GM18951 (cell line): ENCODE measurements at regions not wholly inside any gene's neighbourhood (a gene's known extent, or its start where the extent isn't known, plus 50 kb on each side); places are given as distances from the start of the nearest gene placed in this dataset.

ENCODE experiments used
- POLR2A ChIP-seq: IDR thresholded peaks from 4 replicates; pipeline ENCODE4 v1.6.1; 2011; ENCODE audit warnings: mild to moderate bottlenecking; ENCODE audit not compliant: insufficient read length, insufficient read depth; ENCODE audit errors: extremely low read depth
- in situ Hi-C: fragments of 300-500 bp; cut with MboI; formaldehyde crosslinking; loops from one replicate; pipeline ENCODE4 v1.12.0; 2022; ENCODE audit warnings: low sequenced_read_pairs, mixed read lengths, inconsistent platforms; ENCODE audit not compliant: unreplicated experiment

DNA sequence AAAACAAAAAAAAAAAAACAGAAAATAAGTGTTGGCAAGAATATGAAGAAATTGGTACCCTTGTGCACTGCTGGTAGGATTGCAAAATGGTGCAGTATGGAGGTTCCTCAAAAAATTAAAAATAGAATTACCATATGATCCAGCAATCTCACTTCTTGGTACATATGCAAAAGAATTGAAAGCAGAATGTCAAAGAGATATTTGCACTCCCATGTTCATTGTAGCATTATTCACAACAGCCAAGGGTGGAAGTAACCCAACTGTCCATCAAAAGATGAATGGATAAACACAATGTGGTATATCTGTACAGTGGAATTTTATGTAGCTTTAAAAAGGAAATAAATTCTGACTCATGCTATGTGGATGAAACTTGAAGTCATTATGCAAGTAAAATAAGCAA is 72.8 kb upstream of the POU3F3 start:
- in situ Hi-C loops, result no loop called here
- no peak for TF ChIP-seq POLR2A

DNA sequence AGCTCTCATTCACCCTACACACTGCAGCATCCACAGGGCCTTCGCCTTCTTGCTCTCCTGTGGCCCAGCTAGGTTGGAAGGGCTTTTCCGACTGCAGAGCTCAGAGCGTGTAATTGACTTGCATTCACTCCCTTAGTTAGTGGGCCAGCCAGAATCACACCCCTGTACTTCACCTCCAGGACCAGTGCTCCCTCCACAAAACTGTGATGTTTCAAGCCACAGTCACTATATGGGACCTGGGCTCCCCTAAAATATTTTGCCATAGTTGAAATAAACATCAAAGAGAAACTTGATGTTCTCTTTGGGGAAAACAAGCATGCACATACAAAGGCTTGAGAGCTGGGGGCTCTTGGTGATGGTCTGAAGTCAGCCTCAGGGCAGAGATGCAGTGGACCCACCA is 69.7 kb upstream of the POU3F3 start:
- TF ChIP-seq POLR2A, result no peak
- in situ Hi-C loops, result no loop called here

DNA sequence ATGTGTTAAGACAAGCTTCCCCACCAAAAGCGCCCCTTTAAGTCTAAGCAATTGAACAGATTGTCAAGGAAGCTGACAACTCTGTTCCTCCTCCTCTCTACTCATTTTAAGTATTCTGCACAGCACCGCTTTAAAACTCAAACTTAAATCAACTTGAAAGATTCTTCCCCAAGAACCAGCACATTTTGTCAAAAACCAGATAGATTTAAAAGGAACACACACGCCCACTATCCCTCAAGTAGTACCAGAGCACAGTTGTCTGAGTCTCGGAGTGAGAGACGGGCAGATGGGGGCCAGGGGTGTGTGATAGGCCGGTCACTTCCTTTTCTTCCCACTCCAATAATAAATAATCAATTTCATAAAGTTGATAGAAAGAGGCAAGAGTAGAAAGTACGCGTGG is 67.7 kb upstream of the POU3F3 start:
- in situ Hi-C loops, result no loop called here
- TF ChIP-seq POLR2A, result no peak

DNA sequence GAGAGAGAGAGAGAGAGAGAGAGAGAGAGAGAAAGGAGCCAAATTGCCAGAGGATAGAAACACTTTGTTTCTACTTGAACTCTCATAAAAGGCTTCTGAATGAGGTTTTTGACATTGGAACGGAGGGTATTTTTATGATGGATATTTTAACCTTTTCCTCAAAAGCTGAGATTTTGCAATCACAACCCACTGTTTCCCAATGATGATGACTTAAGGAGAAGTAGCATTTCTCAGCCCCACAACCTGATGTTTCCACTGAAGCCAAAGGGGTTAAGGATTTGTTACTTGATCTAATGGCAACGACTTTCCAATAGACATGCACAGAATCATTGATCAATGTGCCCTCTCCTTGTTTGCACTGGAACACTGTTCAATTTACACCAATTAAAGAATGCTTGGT is 67.1 kb upstream of the POU3F3 start:
- in situ Hi-C loops, result no loop called here
- TF ChIP-seq POLR2A, result no peak

DNA sequence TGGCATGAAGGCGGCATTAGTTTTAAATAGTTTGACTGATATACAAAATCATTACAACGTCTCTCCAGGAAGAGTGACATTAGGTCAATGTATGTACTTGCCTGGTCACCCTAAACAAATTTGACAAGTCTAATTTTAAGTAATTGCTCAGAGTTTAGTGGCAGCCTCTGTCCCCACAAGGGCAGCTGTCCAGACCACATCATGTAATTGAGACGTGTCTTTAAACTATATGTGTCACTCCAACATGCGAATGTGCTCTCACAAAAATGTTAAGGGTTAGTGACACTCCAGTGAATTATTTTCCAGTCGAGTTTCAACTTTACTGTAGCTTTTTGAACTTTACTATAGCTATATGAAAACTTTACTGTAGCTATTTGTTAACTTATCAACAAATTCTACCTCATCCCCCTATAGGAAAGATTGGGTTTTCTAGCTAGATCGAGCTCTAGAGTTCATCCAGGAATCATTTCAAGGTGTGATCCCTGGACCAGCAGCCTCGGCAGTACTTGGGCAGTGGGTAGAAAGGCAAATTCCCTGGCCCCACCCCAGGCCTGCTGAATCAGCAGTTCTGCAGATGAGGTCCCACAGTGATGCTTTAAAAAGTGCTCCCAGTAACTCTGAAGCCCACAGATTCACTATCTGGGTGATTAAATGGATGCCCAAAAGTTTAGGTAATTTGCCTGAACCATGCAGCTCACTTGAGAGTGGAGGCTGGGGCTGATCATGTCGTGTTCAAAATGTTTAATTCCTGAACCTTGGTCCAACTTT is 66.4 kb upstream of the POU3F3 start:
- in situ Hi-C loops, result no loop called here
- no peak for TF ChIP-seq POLR2A

DNA sequence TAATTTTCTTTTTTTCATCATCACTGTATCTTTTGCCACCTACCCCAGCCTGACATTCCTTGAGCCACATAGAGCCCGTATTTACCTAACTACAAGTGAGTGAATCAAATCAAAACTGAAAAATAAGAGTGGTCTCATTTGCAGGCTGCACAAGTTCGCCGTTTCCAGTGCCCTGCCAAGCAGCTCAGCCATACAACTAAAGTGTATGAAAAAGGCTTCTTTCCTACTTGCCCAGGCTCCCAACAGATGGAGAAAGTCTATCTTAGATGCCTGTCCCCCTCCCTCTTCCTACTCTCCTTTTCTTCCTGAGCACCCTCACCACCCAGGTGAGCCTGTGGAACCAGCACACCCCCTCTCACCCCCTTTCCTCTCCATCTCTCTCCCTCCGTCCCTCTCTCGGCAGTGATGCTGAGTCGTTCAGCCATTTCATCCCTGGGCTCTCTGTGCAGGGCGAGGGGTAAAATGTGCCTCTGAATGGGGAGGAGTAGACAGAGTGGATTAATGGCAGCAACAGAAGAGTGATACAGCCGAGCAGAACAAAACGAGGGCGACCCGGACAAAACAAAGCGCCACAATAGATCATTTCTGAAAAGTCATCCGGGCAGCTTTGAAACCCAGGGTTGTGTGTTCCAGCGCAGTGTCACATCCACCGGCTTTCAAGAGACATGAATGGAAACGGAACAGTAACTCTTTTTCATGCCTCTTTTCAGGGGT is 65.0 kb upstream of the POU3F3 start:
- TF ChIP-seq POLR2A, result no peak
- in situ Hi-C loops, result no loop called here

DNA sequence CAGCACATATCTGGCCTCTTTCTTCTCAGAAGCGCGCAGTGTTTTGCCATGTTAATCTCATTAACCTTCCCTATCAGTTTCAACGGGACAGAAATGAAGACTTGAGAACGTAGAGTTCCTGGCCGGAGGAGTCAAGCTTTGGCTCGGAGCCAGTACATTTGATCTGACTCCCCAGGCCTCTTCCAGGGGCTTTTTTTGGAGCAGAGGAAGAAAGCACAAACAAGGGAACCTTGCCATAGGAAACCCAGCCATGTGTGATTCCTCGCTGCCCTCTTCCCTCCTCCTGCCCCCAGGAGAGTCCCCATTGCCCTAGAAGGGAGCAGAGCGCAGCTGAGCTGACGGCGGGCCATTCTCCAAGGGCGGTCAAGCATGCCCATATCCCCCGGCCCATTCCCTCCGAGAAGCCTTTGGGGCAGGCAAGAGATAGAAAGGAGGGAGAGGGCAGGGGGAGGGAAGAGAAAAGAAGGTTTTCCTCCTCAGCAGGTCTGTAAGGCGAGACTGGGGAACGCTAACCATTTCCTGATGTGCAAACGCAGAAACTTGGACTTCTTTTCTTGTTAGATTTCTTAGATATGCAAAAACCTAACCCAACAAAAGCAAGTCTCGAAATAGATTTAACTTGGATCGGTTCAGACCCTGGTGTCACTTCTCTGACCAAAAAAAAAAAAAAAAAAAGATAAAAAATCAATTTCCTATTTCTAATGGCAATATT is 63.7 kb upstream of the POU3F3 start:
- TF ChIP-seq POLR2A, result no peak
- in situ Hi-C loops, result no loop called here

DNA sequence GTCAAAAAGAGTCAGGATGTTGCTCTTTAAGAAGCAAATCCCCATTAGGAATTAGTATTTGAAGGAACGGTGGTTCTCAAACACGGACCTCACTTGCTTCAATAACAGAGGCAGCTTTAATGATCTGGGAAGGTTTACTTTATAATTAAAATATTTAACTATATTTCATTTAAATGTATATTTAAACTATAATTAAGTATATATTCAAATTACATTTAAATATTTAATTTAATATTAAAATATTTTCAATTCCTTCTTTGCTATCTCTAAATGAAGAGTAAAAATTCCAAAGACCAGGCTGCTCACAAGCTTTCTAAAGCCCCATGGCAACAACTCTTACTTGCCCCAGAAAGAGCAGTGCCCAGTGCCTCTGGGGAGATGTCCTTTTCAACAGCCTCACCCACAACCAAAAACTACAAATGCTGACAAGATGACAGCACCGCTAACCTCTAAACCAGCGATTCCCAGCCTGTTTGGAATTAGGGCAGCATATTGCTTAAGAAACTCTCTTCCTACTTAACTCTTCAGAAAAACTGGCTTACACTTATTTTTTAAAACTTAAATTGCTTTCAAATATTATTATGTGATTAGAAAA is 62.9 kb upstream of the POU3F3 start:
- TF ChIP-seq POLR2A, result no peak
- in situ Hi-C loops, result no loop called here

DNA sequence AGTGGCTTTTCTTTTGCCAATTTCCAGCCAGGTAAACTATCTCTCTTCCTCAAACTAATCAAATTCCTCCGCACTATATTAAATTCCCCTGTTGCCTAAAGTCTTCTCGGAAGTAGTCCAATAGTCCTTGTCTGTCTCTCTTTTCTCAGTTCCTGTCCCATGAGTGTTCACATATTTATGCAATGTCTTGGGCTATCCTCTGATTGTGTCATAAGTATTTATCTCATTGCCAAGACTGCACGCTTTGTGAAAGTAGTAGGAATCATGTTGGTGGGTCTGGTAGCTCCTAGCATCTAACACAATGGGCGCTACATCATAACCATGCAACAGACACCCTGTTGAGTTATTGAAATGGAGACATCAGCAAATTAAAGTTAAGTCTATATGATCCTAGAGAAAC is 59.9 kb upstream of the POU3F3 start:
- in situ Hi-C loops, result no loop called here
- TF ChIP-seq POLR2A, result no peak

DNA sequence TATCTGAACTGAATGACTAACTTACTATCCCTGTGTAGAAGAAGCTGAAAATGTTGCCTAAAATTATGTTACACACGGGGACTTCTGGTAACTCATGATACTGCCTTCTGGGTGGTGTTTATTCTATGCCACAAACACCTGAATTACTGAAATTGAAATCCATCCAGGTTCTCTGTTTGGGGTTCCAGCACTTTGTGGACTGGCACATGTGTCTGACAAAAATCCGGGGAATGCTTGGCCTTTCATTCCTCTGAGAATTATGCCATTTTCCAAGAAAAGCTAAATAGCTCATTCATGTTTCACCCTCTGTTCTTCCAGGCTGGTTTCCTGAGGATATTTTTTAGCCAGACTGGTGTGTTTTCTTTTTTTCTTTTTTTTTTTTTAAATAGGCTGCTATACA is 59.5 kb upstream of the POU3F3 start:
- TF ChIP-seq POLR2A, result no peak
- in situ Hi-C loops, result no loop called here
